Thyroid gland (tissue), 4 donors: ENCODE measurements at regions not wholly inside any gene's neighbourhood (a gene's known extent, or its start where the extent isn't known, plus 50 kb on each side); places are given as distances from the start of the nearest gene placed in this dataset.

Experiments
- CTCF ChIP-seq, 6 experiments: fragments of 200-600 bp in 3 of 6; fragments of 450-650 bp in 3 of 6; sonication (generic) in 3 of 6; IDR thresholded peaks; one replicate each; pipeline ENCODE4 v1.5.1; 2016 to 2019; ENCODE audit warnings: antibody characterized with exemption in 6 of 6, mild to moderate bottlenecking in 2 of 6, inconsistent platforms in 1 of 6, moderate library complexity in 1 of 6
- POLR2A ChIP-seq, 2 donors: fragments of 450-650 bp; IDR thresholded peaks; one replicate each; pipeline ENCODE4 v1.6.1; 2017; ENCODE audit warnings: antibody characterized with exemption in 2 of 2, mild to moderate bottlenecking in 2 of 2, moderate library complexity in 1 of 2

- no peak for TF ChIP-seq POLR2A (IDR thresholded peaks at IDR 0.05)
- TF ChIP-seq CTCF (IDR thresholded peaks at IDR 0.05) = no peak
These were observed 68.3 kb upstream of the EXOC2 start for GRCh38 chr6:760982-761955.
